HG02610 (cell line): ENCODE measurements at regions not wholly inside any gene's neighbourhood (a gene's known extent, or its start where the extent isn't known, plus 50 kb on each side); places are given as distances from the start of the nearest gene placed in this dataset.

Experiments used
- ATAC-seq: cut with Tn5 transposase; IDR thresholded peaks from one replicate; pipeline ENCODE4 v1.9.1; 2021; ENCODE audit warnings: mild to moderate bottlenecking, moderate library complexity; ENCODE audit not compliant: unreplicated experiment

DNA sequence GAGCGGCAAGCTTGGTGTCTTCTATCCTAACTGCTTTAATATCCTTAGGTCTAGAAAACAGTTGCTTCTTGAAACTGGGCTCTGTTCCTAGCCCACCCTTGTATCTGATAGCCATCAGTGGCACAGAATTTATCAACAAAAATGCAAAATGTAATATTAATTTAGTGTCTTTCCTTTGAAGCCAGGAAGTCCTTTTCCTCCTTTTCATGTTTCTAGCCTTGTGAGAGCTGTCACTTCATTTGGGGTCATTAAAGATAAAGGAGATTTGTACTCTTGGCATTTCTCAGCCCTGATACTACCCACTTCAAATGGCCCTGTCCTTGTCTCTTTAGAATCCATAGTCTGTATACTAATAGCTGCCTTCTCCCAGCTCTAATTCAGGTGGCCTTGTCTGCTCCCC is 111.0 kb downstream of the GAS1 start:
- no peak for ATAC-seq

DNA sequence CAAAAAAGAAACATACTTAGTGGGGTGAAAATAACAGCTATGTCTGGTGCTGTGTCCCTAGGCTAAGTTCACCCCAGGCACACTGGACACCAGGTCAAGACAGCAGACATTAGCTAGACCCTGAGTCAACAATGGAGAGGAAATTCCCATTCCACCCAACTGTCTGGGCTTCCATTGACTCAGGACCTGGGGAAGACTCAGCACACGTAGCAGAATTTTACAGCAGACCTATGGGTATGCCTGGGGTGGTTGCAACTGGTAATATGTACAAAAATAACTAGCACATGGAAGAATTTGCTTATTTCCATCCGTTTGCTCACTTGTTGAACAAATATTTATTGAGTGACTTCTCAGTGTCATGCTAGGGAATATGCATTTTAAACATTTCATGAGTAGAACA is 117.0 kb downstream of the GAS1 start:
- no peak for ATAC-seq

- ATAC-seq, result no peak
Observed at GRCh38 chr9:86829496-86830046, 117.7 kb downstream of the GAS1 start.

DNA sequence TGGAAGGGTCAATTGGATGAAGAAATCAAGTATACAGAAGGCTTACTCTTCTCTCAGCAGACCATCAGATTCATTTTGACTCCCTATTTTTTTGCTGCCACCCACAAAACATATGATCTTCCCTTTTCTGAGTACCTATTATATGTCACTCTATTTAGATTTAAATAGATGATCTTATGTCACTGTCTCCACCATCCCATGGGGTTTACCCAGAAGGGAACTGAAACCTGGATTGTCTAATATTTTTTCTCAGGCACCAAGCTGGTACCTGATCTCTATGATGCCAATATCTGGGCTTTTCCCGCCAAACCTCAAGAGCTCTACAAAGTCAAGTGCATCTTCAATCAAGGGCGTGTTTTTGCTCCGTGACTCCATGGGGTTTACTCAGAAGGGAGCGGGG is 118.7 kb downstream of the GAS1 start:
- no peak for ATAC-seq

- ATAC-seq, result no peak
Observed at GRCh38 chr9:86827893-86828292, 119.4 kb downstream of the GAS1 start.

GRCh38 chr9:86825299-86825698 is 122.0 kb downstream of the GAS1 start:
- no peak for ATAC-seq

- ATAC-seq, result no peak
Observed at GRCh38 chr9:86822006-86822801, 125.1 kb downstream of the GAS1 start.

DNA sequence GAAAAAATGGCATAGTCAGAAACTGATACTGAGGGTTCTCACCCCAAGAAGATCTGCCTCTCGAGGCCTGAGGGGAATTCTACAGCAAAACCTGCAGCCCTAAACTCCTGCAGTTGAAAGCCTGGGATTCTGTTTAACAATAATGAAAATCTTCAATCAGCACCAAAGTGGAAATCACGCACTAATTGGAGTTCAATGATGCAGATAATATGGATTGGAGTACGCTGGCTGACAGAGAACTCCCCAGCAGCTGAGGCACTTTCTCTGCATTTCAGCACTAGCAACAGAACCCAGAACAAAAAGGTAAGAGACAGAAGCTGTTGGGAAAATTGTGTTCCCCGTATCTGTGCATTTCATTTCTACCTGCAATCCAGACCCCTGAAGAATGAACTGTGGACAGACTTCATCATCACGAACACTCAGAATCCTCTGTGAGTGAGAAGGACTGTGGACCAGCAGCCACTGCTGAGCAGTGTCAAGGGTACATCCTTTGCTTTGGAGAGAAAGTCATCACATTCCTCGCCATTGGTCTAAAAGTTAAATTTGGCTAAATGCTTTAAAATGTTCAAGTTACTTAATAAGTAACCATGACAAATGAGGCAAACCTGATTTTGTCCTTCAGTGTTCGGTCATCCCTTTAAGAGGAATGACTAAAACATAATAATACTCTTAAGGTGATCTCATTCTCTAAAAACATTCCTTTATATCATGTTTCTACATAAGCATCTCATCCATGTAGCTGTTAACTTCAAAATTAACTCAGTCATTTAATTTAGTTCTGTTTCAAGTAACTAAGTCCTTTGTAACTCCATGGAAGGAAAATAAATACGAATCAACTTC is 126.1 kb downstream of the GAS1 start:
- ATAC-seq, result no peak

DNA sequence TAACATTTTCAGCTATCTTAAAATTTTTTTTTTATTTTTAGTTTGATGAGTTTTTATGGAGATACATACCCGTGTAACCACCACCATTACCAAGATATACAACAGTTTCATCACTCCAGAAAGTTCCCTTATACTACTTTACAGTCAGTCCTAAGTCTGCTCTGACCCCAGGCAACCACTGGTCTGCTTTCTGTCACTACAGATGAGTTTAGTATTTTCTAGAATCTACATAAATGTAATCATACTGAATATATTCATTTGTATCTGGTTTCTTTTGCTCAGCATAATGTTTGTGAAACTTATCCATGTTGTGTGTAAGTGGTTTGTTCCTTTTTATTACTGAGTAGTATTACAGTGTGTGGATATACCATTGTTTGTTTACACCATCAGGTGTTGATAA is 127.8 kb downstream of the GAS1 start:
- ATAC-seq, result no peak

- ATAC-seq, result no peak
Observed at GRCh38 chr9:86818636-86819035, 128.7 kb downstream of the GAS1 start.

DNA sequence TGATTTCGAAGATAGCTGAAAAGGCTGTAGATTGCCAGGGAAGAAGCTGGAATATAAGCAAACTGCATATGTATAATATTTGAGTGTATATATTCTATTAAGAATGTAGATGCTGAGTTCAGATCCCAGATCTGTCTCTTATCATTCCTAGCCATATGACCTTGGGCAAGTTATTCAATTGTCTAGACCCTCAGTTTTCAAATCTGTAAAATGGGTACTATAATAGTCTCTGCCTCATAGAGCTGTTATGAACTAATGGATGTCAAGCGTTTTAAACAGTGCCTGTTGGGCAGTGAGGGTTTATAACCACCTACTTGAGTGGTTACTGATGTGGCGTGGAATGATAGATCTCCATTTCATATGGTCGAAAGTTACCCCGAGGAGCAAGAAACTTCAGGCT is 130.4 kb downstream of the GAS1 start:
- ATAC-seq, result no peak

- ATAC-seq, result no peak
Observed at GRCh38 chr9:86816366-86816765, 130.9 kb downstream of the GAS1 start.

DNA sequence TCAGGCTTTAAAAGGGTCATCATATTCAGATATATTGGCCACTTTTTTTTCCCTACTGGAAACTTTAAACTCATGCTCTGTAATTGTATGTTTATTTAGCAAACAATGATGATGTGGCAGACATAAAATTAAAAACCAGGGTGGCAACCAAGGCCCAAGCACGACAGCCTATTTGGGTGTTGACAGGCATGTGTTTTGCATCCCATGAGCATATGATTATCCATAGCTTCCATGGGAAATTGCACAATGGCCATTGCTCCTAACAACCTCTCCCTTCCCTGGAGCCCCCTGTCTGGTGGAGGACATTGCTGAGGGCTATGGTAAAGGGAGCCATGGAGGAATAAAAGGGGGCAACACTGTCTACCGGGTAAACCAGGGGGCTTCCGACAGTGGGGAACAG is 134.7 kb downstream of the GAS1 start:
- ATAC-seq, result no peak

DNA sequence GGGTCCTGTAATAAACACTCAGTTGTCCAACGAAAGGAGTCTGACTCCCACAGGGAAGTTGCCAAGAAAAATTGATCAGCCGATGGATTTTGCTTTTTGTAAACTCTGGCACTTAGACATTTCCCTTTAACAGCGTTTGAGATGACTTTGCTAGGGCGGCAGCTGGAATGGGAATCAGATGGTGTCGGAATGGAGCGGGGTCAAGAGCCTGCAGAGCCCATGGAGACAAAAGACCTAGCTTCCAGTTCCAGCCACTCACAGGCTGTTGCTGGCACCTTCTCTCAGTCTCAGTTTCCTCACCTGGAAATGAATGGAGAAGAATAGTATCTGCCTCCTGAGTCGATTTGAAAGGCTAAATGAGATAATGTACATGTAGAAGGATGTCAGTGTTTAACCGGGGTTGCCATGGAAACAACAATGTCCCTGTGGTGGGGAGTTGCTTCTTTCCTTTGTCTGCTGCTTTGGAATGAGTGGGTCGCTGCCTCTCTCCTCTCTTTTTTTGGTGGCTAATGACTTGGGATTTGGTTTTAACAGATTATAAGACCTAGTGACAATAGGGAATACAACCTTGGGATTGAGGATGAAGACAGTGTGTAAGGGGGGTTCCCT is 137.4 kb downstream of the GAS1 start:
- ATAC-seq, result no peak

GRCh38 chr9:86809151-86809550 is 138.2 kb downstream of the GAS1 start:
- no peak for ATAC-seq

DNA sequence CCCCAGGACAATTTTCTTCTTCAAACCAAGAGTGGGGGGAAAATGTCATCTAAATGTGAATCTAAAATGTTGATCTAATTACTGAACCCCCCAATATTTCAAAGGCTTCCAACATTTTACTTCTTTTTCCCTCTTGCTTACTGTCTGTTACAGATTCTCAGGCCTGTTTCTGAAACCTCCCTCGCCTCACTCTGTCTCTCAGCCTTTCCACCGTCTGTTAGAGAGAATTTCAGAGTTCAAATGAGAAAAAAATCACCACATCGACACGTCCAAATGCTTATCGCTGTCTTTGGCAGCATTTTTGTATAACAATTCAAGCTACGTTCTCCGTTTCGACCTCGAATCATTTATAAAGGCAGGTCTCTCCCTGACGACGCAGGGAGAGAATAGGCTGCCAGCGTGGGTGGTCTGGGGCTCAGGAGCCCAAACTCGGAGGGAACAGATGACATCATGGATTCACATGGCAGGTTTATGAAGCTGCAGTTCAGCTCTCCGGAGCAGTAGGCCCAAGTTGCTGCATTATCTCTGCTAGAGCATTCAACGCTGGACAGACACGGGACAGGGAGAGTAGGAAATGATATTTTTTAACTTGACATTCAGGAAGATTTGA is 139.8 kb downstream of the GAS1 start:
- ATAC-seq, result no peak

- no peak for ATAC-seq
Observed at GRCh38 chr9:86804011-86804410, 143.3 kb downstream of the GAS1 start.

DNA sequence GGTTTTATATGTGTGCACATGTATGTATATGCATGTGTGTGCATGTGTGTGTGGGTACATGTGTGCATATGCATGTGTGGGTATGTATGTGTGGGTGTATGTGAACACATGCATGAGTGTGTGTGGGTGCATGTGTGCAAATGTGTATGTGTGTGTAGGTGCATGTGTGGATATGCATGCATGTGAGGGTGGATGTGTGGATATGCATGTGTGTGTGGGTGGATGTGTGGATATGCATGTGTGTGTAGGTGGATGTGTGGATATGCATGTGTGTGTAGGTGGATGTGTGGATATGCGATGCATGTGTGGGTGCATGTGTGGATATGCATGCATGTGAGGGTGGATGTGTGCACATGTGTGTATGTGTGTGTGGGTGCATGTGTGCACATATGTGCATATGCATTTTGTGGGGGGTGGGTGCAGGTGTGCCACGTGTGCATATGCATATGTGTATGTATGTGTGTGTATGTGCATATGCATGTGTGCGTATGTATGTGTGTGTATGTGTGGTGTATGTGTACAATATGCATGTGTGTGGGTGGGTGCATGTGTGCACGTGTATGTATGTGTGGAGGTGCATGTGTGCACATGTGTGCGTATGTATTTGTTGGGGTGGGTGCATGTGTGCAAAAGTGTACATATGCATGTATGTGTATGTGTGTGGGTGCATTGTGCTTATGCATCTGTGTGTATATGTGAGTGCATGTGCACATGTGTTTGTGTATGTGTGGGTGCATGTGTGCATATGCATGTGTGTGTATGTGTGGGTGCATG is 144.2 kb downstream of the GAS1 start:
- no peak for ATAC-seq

GRCh38 chr9:86801246-86801645 is 146.1 kb downstream of the GAS1 start:
- ATAC-seq, result no peak

DNA sequence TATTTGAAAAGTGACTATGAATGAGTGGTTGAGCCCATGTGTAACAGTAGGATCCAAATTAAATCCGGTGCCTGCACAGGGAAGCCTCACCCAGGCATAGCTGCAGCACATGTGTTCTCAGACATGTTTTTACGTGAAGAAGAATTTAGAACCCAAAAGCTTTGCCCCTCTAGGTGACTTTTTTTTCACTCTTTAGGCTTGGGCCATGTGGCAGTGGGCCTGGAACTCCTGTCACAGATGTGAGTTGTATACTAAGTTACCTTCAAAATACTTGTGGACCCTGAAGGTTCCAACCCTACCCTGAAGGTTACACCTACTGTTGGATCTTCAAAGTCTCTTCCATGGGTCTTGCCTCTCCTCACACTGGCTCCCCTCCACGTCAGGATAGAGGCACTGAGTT is 146.6 kb downstream of the GAS1 start:
- no peak for ATAC-seq
